ENCODE measurements at regions not wholly inside any gene's neighbourhood (a gene's known extent, or its start where the extent isn't known, plus 50 kb on each side); places are given as distances from the start of the nearest gene placed in this dataset.
A peak's percentile ranks its signal among the peaks of the same experiment; 100 is the strongest.

DNA sequence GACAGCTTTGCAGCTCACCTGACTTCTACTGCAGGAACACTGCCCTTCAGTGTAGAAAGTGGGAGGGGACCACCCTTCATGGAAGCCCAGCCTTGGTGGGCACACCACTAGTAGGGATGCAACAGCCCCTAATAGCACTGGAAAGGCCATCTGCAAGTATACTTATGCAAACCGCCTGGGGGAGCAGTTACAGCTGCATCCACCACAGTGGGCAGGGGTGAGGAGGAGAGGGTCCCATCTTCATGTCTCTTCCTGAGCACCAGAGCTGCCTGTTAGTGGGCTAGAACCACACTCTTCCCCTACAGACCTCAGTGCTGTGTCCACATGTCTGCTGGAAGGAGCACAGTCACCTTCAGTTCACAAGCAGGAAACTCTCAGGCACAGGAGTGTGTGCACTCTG lies 66.2 kb upstream of the LHX8 start:
- POLR2A ChIA-PET, result no interaction called here
- DNase-seq (ENCODE audit: low read depth, low spot score) (no peak), ATAC-seq (no peak)
- Histone ChIP-seq H3K27me3 (ENCODE audit: insufficient read depth, low read length) (peaks cover 5% of the 10 kb centered on the region; the same call in 1 of the 2 replicates), H3K79me2 (ENCODE audit: insufficient read depth, low read length) (no peaks in the 10 kb centered on the region), H3K9me3 (ENCODE audit: control insufficient read depth in 1 of 2, insufficient read depth in 1 of 2, low read depth in 1 of 2, low read length in 2 of 2) (no peaks in the 10 kb centered on the region), H4K20me1 (ENCODE audit: insufficient read depth) (no peaks in the 10 kb centered on the region), H3K4me3 (replicated peaks in 1 of 2; ENCODE audit: low read depth in 1 of 2, low read length in 2 of 2) (no peak overlapping the region), H2AFZ (ENCODE audit: low read depth, low read length, poor library complexity, severe bottlenecking) (no peak overlapping the region), H3K4me2 (ENCODE audit: low read length) (no peak overlapping the region), H3K9me2 (ENCODE audit: insufficient read depth) (no peaks in the 10 kb centered on the region), H3K4me1 (ENCODE audit: control insufficient read depth in 1 of 2, insufficient read depth in 2 of 2, low read length in 2 of 2) (no peaks in the 10 kb centered on the region), H3K27ac (ENCODE audit: low read depth, low read length) (no peak overlapping the region), H3K36me3 (ENCODE audit: control insufficient read depth in 1 of 2, insufficient read depth in 2 of 2, low read length in 2 of 2) (no peaks in the 10 kb centered on the region), H3K9ac (ENCODE audit: low read length) (no peak overlapping the region)
- intact Hi-C loops (cut with micrococcal nuclease), result no loop called here
- CTCF ChIA-PET, result no interaction called here
- no TSS peak for BruUV-seq (replicated peaks)
- RAD21 ChIA-PET (ENCODE audit: low non-redundant PET in 1 of 2, low total read pairs in 2 of 2, uncharacterized antibody in 2 of 2, unreplicated experiment in 2 of 2), result no interaction called here
- TF ChIP-seq, protein P1, sequence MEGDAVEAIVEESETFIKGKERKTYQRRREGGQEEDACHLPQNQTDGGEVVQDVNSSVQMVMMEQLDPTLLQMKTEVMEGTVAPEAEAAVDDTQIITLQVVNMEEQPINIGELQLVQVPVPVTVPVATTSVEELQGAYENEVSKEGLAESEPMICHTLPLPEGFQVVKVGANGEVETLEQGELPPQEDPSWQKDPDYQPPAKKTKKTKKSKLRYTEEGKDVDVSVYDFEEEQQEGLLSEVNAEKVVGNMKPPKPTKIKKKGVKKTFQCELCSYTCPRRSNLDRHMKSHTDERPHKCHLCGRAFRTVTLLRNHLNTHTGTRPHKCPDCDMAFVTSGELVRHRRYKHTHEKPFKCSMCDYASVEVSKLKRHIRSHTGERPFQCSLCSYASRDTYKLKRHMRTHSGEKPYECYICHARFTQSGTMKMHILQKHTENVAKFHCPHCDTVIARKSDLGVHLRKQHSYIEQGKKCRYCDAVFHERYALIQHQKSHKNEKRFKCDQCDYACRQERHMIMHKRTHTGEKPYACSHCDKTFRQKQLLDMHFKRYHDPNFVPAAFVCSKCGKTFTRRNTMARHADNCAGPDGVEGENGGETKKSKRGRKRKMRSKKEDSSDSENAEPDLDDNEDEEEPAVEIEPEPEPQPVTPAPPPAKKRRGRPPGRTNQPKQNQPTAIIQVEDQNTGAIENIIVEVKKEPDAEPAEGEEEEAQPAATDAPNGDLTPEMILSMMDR (IDR thresholded peaks at IDR 0.05 in 2 of 3, conservative IDR thresholded peaks at IDR 0.05 in 1 of 3; ENCODE audit: borderline replicate concordance in 1 of 3, insufficient read depth in 1 of 3, low read depth in 2 of 3, low read length in 2 of 3), result peak in 1 of 3 experiments; percentile 26; a peak in 2 of 6 replicates
- TF ChIP-seq ELF1 (IDR thresholded peaks at IDR 0.05; ENCODE audit: borderline replicate concordance, low read depth), result no peak

DNA sequence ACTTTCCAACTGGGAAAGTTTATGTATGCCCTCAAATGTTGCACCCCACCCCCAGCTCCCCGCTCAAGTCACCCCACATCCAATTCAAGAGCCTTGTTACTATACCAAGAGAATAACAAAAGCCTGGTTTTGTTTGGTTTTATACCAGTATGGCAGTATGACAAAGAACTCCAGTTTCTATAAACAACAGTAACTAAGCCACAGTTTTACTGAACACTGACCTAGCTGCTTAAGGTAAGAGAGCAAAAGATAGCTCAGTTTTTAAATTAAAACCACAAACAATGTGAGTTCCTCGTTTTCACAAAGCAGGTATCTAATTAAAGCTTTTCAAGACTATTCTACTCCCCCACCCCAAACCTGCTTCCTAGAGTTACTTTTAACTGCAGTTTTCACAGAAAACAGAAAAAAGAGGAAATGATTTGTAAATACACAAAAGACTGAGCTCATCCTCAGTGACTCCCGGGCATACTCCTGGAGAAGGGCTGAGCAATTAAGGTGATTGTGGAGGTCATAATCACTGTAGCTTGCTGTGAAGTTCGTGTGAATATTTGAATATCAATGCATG lies 59.3 kb upstream of the LHX8 start:
- H4K20me1 ChIP-seq (ENCODE audit: insufficient read depth), result no peaks in the 10 kb centered on the region
- no peaks in the 10 kb centered on the region for H3K9me3 ChIP-seq (ENCODE audit: control insufficient read depth in 1 of 2, insufficient read depth in 1 of 2, low read depth in 1 of 2, low read length in 2 of 2)
- no peaks in the 10 kb centered on the region for H3K9me2 ChIP-seq (ENCODE audit: insufficient read depth)
- H3K4me3 ChIP-seq (replicated peaks in 1 of 2; ENCODE audit: low read depth in 1 of 2, low read length in 2 of 2), result no peak overlapping the region
- no peak overlapping the region for H3K4me2 ChIP-seq (ENCODE audit: low read length)
- peaks cover 51% of the 10 kb centered on the region for H3K27me3 ChIP-seq (ENCODE audit: insufficient read depth, low read length)
- no peaks in the 10 kb centered on the region for H3K4me1 ChIP-seq (ENCODE audit: control insufficient read depth in 1 of 2, insufficient read depth in 2 of 2, low read length in 2 of 2)
- H2AFZ ChIP-seq (ENCODE audit: low read depth, low read length, poor library complexity, severe bottlenecking), result no peak overlapping the region
- no TSS peak for BruUV-seq (replicated peaks)
- no peak overlapping the region for H3K27ac ChIP-seq (ENCODE audit: low read depth, low read length)
- ChIA-PET RAD21 (ENCODE audit: low non-redundant PET in 1 of 2, low total read pairs in 2 of 2, uncharacterized antibody in 2 of 2, unreplicated experiment in 2 of 2) (no interaction called here), CTCF (no interaction called here), POLR2A (no interaction called here)
- no peaks in the 10 kb centered on the region for H3K36me3 ChIP-seq (ENCODE audit: control insufficient read depth in 1 of 2, insufficient read depth in 2 of 2, low read length in 2 of 2)
- H3K79me2 ChIP-seq (ENCODE audit: insufficient read depth, low read length), result no peaks in the 10 kb centered on the region
- intact Hi-C loops (cut with micrococcal nuclease), result no loop called here
- DNase-seq (ENCODE audit: low read depth, low spot score), result no peak
- no peak overlapping the region for H3K9ac ChIP-seq (ENCODE audit: low read length)
- no peak for ATAC-seq
- TF ChIP-seq ZFX (IDR thresholded peaks at IDR 0.05) (no peak), SP1 (IDR thresholded peaks at IDR 0.05; ENCODE audit: low read depth) (no peak), YY1 (IDR thresholded peaks at IDR 0.05; ENCODE audit: extremely low read depth, insufficient replicate concordance, low read depth, low read length) (no peak), ZNF274 (IDR thresholded peaks at IDR 0.05; ENCODE audit: low read depth, low read length) (no peak), POLR2A (IDR thresholded peaks at IDR 0.05; ENCODE audit: borderline replicate concordance, extremely low read depth, insufficient read depth, insufficient read length) (no peak)

All from HCT116 (cell line).